NCI-H187 (cell line): ENCODE measurements at regions not wholly inside any gene's neighbourhood (a gene's known extent, or its start where the extent isn't known, plus 50 kb on each side); places are given as distances from the start of the nearest gene placed in this dataset.
"Not testable (repeated sequence)": the region's sequence is repeated elsewhere in the genome, so short reads cannot be mapped to it uniquely, and the experiment has no call there.

Experiments used
- DNase-seq, 2 experiments: peaks; one replicate each; lab custom pipeline; 2025; lab: John Stamatoyannopoulos, UW

- DNase-seq = no peak
Measured at GRCh38 chrX:104513162-104513561, 52.8 kb upstream of the IL1RAPL2 start.

DNA sequence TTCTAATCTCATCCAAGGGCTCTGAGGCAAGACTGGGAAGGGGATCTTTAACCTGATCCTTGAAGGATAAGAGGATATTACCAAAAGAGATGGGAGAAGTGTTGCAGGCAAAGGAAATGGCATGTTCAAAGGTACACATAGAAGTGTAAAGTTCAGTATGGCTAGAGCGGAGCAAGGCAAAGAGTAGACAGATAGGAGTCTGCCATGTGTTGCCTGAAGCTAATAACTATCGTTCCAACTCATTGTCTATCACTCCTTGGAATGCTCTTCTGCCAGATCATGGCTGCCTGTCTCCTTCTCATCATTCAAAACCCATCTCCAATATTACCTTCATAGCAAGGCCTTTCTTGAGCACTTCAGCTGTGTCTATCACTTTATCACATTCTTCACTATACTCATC lies 55.2 kb upstream of the IL1RAPL2 start:
- DNase-seq = no peak

GRCh38 chrX:104502460-104502859 lies 63.5 kb upstream of the IL1RAPL2 start:
- no peak for DNase-seq

DNA sequence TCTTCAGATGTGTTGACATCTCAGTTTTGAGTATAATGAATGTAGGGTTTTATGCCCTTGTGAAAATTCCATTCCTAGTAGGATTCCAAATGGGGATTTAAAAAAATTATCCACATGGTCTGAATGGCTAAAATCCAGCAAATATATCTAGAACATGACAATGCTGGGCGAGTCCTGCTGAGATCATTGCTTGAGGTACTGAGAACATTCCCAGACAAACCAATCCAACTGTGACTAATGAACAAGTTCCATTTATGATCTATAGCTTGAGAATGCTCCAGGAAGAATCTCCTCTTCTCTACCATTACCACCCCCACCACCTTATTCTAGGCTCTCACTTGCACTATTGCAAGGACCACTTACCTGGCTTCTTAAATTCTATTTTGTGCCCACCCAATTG lies 77.2 kb upstream of the IL1RAPL2 start:
- no peak for DNase-seq

DNA sequence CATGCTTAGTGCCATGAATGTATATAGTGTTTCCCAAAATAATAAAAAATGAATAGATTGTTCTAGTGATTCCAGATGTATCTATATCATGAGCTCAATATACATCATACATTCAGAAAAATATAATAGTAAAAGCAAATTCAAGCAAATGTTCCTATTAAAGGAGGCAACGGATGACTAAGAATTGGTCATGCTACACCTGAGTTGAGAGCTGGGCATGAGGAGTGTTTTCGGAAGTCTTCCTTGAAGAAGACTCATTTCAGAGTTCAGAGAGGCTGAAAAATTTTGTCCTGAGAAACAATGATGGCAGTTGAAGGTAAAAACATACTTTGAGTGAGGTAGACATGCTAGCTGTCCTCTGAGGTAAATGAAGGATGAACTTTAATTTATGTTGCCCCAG lies 79.3 kb upstream of the IL1RAPL2 start:
- DNase-seq = no peak

DNA sequence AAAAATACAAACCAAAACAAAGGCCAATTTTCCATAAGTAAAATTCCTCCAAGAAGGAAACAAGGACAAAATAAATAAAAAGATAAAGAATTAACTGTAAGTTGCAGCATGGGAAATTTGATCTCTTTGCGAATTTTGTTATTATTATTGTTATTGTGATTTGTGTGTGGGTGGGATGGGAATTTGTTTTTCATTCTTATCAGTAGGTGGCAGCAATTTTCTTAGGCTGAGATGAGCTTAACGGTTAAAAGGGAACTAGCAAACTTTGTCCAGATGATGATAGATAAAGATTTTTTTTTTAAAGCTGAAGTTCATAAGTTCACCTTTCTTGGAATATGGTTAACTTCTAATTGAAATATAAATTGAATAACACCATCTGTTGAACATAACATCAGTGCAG lies 83.2 kb upstream of the IL1RAPL2 start:
- no peak for DNase-seq

DNA sequence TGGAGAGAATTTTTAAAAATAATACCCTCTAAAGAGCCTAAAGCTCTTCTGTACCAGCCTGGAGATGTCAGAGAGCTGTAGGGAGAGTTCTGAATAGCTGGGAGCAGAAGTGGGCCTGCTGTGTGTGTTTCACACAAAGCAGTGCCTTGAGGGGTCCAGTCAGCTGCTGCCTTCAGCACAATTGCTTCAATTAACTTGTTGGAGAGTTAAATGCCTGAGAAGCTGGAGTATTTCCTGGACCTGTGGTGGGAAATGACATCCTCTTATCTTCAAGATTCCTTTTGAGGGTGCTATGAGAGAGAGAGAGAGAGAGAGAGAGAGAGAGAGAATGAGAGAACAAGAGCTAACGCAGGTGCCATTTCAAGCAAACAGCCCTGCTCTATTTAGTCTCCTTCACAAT lies 96.2 kb upstream of the IL1RAPL2 start:
- DNase-seq = no peak

- no peak for DNase-seq
Measured at GRCh38 chrX:104459796-104460195, 106.2 kb upstream of the IL1RAPL2 start.

DNA sequence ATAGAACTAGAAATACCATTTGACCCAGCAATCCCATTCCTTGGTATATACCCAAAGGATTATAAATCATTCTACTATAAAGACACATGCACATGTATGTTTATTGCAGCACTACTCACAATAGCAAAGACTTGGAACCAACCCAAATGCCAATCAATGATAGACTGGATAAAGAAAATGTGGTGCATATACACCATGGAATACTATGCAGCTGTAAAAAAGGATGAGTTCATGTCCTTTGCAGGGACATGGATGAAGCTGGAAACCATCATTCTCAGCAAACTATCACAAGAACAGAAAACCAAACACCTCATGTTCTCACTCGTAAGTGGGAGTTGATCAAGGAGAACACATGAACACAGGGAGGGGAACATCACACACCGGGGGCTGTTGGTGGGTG lies 108.9 kb upstream of the IL1RAPL2 start:
- not testable (repeated sequence) for DNase-seq

DNA sequence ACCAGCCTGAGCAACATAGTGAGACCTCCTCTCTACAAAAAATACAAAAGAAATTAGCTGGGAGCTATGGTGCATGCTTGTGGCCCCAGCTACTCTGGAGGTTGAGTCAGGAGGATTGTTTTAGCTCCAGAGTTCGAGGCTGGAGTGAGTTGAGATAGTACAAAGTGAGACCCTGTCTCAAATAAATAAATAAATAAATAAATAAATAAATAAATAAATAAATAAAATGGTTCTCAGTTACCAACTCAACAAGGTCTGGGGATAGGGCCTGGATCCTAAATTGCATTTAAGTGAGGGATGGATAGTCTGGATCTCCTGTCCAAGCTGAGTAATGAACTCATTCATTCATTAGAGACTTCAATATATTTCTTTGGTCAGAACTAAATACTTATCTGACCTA lies 115.7 kb upstream of the IL1RAPL2 start:
- no peak for DNase-seq

DNA sequence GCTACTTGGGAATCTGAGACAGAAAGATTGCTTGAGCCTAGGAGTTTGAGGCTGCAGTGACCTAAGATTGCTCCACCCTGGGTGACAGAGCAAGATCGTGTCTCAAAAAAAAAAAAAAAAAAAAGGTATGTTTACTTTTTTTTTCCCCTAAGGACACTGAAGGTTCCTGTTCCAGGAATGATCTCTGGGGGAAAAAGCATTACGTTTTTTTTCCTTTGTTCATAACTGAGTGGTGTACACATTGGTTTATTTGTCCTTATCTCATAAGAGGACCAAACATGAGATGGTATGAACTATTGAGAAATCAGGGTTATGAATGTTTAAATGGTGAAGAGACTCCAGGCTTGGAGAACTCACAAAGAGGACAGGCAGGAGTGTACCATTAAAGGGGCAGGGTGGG lies 120.4 kb upstream of the IL1RAPL2 start:
- no peak for DNase-seq

DNA sequence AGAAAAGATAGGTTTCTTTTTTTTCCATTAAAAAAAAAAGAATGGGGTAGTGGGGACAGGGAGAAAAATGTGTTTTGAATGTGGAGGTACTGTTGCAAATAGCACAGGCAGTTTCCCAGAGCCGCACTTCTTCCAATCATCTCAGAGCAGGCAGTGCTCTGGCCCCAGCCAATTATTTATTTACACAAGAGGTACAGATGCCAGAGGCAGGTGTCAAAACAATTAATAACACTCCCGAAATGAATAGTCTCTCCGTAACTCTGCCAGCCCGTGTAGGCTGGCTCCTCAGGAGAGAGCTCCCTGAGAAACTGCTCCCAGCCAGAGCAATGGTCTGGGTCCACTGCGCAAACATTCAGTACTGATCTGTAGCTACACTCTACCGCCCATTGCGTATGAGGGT lies 130.8 kb upstream of the IL1RAPL2 start:
- no peak for DNase-seq

- DNase-seq = no peak
Measured at GRCh38 chrX:104432321-104432720, 133.7 kb upstream of the IL1RAPL2 start.

GRCh38 chrX:104430742-104431119 lies 135.3 kb upstream of the IL1RAPL2 start:
- DNase-seq = no peak

GRCh38 chrX:104430072-104430741 lies 135.8 kb upstream of the IL1RAPL2 start:
- no peak for DNase-seq

DNA sequence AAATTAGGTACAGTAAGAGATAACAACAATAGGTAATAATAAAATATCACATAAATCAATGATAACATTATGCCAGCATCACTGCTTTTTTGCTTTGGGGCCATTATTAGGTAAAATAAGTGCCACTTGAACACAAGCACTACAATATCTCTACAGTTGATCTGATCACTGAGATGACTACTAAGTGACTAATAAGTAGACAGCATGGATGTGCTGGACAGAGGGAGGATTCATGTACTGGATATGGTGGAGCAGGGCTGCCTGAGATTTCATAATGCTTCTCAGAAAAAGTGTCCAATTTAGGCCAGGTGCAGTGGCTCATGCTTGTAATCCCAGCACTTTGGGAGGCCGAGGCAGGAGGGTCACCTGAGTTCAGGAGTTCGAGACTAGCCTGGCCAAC lies 137.8 kb upstream of the IL1RAPL2 start:
- DNase-seq = no peak

- DNase-seq = no peak
Measured at GRCh38 chrX:104427693-104428092, 138.3 kb upstream of the IL1RAPL2 start.

GRCh38 chrX:104427073-104427472 lies 138.9 kb upstream of the IL1RAPL2 start:
- DNase-seq = no peak

- DNase-seq = no peak
Measured at GRCh38 chrX:104420907-104421306, 145.1 kb upstream of the IL1RAPL2 start.

DNA sequence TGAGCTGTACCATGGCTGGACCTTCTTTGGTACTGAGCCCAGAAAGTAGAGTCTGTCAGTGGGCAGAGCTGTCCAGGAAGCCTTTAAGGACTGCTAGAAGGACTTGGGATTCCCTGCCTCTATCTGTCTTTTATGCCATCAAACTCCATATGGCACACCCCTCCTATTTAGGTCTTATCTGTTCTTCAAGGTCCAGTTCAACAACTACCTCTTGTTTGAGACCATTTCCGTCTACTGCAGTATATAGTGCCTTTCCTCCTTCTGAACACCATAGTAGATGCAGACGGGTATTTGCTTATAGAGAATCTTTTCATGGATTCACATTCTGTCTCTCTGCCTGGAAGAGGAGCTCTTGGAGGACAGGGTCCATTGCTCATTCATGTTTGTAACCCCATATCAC lies 146.1 kb upstream of the IL1RAPL2 start:
- DNase-seq = no peak

- no peak for DNase-seq
Measured at GRCh38 chrX:104419211-104419610, 146.8 kb upstream of the IL1RAPL2 start.

GRCh38 chrX:104411800-104412199 lies 154.2 kb upstream of the IL1RAPL2 start:
- no peak for DNase-seq

DNA sequence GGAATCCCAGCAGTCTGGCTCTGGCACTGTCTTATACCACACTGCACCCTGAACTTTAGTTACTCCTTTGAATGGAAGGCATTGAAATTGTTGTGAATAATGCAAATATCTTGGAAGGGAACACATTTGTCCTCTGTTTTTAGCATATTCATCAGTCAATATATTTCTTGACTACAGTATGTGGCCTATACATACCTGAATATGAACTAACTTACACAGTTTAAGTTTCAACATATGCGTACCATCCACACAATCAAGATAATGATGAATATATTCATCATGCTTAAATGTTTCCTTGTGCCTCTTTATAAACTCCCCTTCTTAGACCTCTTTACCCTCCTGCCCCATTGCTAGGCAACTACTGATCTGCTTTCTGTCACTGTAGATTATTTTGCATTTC lies 145.7 kb upstream of the ESX1 start:
- DNase-seq = no peak

- no peak for DNase-seq
Measured at GRCh38 chrX:104392350-104392749, 137.6 kb upstream of the ESX1 start.

DNA sequence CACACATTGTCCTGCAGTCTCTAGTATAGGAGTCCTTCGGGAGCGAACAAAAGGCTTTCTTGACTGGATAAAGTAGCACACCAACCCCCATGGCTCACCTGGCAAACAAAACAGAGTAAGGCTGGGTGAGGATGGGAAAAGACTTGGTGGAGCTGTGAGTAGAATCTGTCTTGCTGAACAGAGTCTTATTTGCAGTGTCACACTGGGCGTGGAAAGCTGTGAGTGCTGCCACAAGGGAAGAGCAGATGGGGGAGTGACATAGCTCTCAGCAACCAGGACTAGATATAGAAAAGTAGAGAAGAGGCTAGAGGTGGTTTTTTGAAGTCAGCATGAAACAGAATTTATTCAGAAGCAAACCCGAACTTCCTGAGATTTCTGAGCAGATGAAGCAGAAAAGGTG lies 137.2 kb upstream of the ESX1 start:
- no peak for DNase-seq
